ENCODE measurements at regions not wholly inside any gene's neighbourhood (a gene's known extent, or its start where the extent isn't known, plus 50 kb on each side); places are given as distances from the start of the nearest gene placed in this dataset.

GRCh38 chr7:140281255-140281654 lies 104.5 kb upstream of the KDM7A start:
- TF ChIP-seq GATA2 (IDR thresholded peaks at IDR 0.05; ENCODE audit: low read depth, low read length) (no peak), GATA3 (IDR thresholded peaks at IDR 0.05; ENCODE audit: low read depth, low read length) (no peak)
